IMR-90 (cell line): ENCODE measurements at regions not wholly inside any gene's neighbourhood (a gene's known extent, or its start where the extent isn't known, plus 50 kb on each side); places are given as distances from the start of the nearest gene placed in this dataset.

ENCODE experiments used
- ATAC-seq: fragments of 200-7000 bp; cut with Tn5 transposase; 2 replicates; pipeline ENCODE4 v1.9.1; 2020; ENCODE audit warnings: low read depth, mild to moderate bottlenecking, moderate library complexity
- BruUV-seq: library from RNA; stranded (reverse); fragments of 400-500 nt; replicated peaks from 2 replicates; lab custom pipeline; 2021; lab: Mats Ljungman, UMichigan
- CTCF ChIA-PET: fragments of 300-600 bp; formaldehyde crosslinking; extraction: SDS; loops from one replicate; lab custom pipeline; 2021; ENCODE audit warnings: antibody characterized with exemption; lab: Yijun Ruan, JAX
- POLR2A ChIA-PET: fragments of 300-600 bp; sonication (Branson Sonifier 250); formaldehyde crosslinking; loops from one replicate; lab custom pipeline; 2022; ENCODE audit warnings: antibody characterized with exemption; ENCODE audit not compliant: unreplicated experiment; lab: Charles Lee
- DNase-seq: peaks from one replicate; pipeline ENCODE4 v3.0.0; 2013
- H2AFZ ChIP-seq: replicated peaks from 2 replicates; pipeline ENCODE3; 2013; ENCODE audit warnings: low read length, mild to moderate bottlenecking; ENCODE audit not compliant: poor library complexity
- H2AK5ac ChIP-seq: 2 replicates; pipeline ENCODE4 v1.6.1; 2013; ENCODE audit warnings: low read depth, low read length, inconsistent platforms
- H2AK9ac ChIP-seq: replicated peaks from 2 replicates; pipeline ENCODE3; 2013; ENCODE audit warnings: mild to moderate bottlenecking, low read depth, low read length, moderate library complexity; ENCODE audit not compliant: poor library complexity
- H2BK120ac ChIP-seq: 2 replicates; pipeline ENCODE4 v1.6.1; 2013; ENCODE audit warnings: low read depth, low read length, inconsistent platforms
- H2BK15ac ChIP-seq: 3 replicates; pipeline ENCODE4 v1.6.1; 2013; ENCODE audit warnings: low read depth, low read length, inconsistent platforms
- H2BK20ac ChIP-seq: 2 replicates; pipeline ENCODE4 v1.6.1; 2013; ENCODE audit warnings: low read depth, mild to moderate bottlenecking, inconsistent platforms, low read length, moderate library complexity
- H2BK5ac ChIP-seq: 2 replicates; pipeline ENCODE4 v1.6.1; 2013; ENCODE audit warnings: mild to moderate bottlenecking, low read depth, low read length, inconsistent platforms; ENCODE audit not compliant: poor library complexity, severe bottlenecking
- H3K14ac ChIP-seq: replicated peaks from 2 replicates; pipeline ENCODE4 v1.6.1; 2013; ENCODE audit warnings: low read depth, low read length, inconsistent platforms
- H3K18ac ChIP-seq: 2 replicates; pipeline ENCODE4 v1.6.1; 2013; ENCODE audit warnings: low read depth, low read length, control low read depth
- H3K23ac ChIP-seq: 2 replicates; pipeline ENCODE4 v1.6.1; 2013; ENCODE audit warnings: low read depth, low read length, inconsistent platforms
- H3K27ac ChIP-seq: 2 replicates; pipeline ENCODE4 v1.5.1; 2013; ENCODE audit warnings: mild to moderate bottlenecking, control low read depth, low read length; ENCODE audit not compliant: insufficient read depth
- H3K27me3 ChIP-seq: 2 replicates; pipeline ENCODE4 v1.6.1; 2013; ENCODE audit warnings: low read length; ENCODE audit not compliant: control insufficient read depth, insufficient read depth
- H3K36me3 ChIP-seq: 2 replicates; pipeline ENCODE4 v1.6.1; 2013; ENCODE audit warnings: low read length, mixed read lengths; ENCODE audit not compliant: control insufficient read depth, insufficient read depth
- H3K4ac ChIP-seq: 2 replicates; pipeline ENCODE4 v1.6.1; 2013; ENCODE audit warnings: low read depth, low read length, inconsistent platforms
- H3K4me1 ChIP-seq: 2 replicates; pipeline ENCODE4 v1.6.1; 2013; ENCODE audit warnings: low read length, mixed read lengths; ENCODE audit not compliant: control insufficient read depth, insufficient read depth
- H3K4me2 ChIP-seq: 2 replicates; pipeline ENCODE4 v1.6.1; 2013; ENCODE audit warnings: low read depth, mild to moderate bottlenecking, control low read depth, low read length, moderate library complexity
- H3K4me3 ChIP-seq: 2 replicates; pipeline ENCODE4 v1.5.1; 2013; ENCODE audit warnings: low read depth, mild to moderate bottlenecking, control low read depth, low read length, moderate library complexity; ENCODE audit not compliant: insufficient read depth
- H3K56ac ChIP-seq: 2 replicates; pipeline ENCODE4 v1.6.1; 2013; ENCODE audit warnings: low read length, inconsistent platforms; ENCODE audit not compliant: insufficient read depth; ENCODE audit errors: extremely low read depth
- H3K79me1 ChIP-seq, 2 experiments: 2 replicates each; pipeline ENCODE4 v1.6.1; 2013; ENCODE audit warnings: low read length in 2 of 2, inconsistent platforms in 1 of 2, low read depth in 1 of 2
- H3K9ac ChIP-seq: 2 replicates; pipeline ENCODE4 v1.6.1; 2013; ENCODE audit warnings: low read depth, low read length, control low read depth
- H3K9me1 ChIP-seq: 2 replicates; pipeline ENCODE4 v1.6.1; 2013; ENCODE audit warnings: low read length, inconsistent platforms; ENCODE audit not compliant: insufficient read depth
- H3K9me3 ChIP-seq: 2 replicates; pipeline ENCODE4 v1.6.1; 2013; ENCODE audit warnings: low read length; ENCODE audit not compliant: control insufficient read depth, insufficient read depth
- H4K20me1 ChIP-seq: 2 replicates; pipeline ENCODE4 v1.6.1; 2013; ENCODE audit warnings: low read length, inconsistent platforms; ENCODE audit not compliant: insufficient read depth
- H4K5ac ChIP-seq: 2 replicates; pipeline ENCODE4 v1.6.1; 2013; ENCODE audit warnings: mild to moderate bottlenecking, low read depth, low read length, control low read depth
- H4K8ac ChIP-seq, 2 experiments: 2 replicates each; pipeline ENCODE4 v1.6.1; 2013; ENCODE audit warnings: low read depth in 2 of 2, low read length in 2 of 2, control low read depth in 1 of 2, inconsistent platforms in 1 of 2
- H4K91ac ChIP-seq: 2 replicates; pipeline ENCODE4 v1.6.1; 2013; ENCODE audit warnings: low read depth, low read length, inconsistent platforms; ENCODE audit not compliant: insufficient read depth
- BHLHE40 ChIP-seq: fragments of 150-350 bp; IDR thresholded peaks from 2 replicates; pipeline ENCODE4 v1.6.1; 2016; ENCODE audit warnings: mild to moderate bottlenecking, low read depth, low read length
- CEBPB ChIP-seq: IDR thresholded peaks from 2 replicates; pipeline ENCODE4 v1.6.1; 2012; ENCODE audit warnings: low read depth, low read length, improper control_type of control experiment
- CHD1 ChIP-seq: IDR thresholded peaks from 2 replicates; pipeline ENCODE4 v1.6.1; 2012; ENCODE audit warnings: low read depth, low read length, improper control_type of control experiment
- ELK1 ChIP-seq: fragments of 150-350 bp; IDR thresholded peaks from 2 replicates; pipeline ENCODE4 v1.6.1; 2016; ENCODE audit warnings: low read depth, mild to moderate bottlenecking, low read length, moderate library complexity, borderline replicate concordance
- FOS ChIP-seq: fragments of 150-350 bp; IDR thresholded peaks from 2 replicates; pipeline ENCODE4 v1.6.1; 2016; ENCODE audit warnings: low read depth, low read length
- MAZ ChIP-seq: IDR thresholded peaks from 2 replicates; pipeline ENCODE4 v1.6.1; 2012; ENCODE audit warnings: low read depth, mild to moderate bottlenecking, low read length, improper control_type of control experiment, moderate library complexity, borderline replicate concordance
- MXI1 ChIP-seq: IDR thresholded peaks from 2 replicates; pipeline ENCODE4 v1.6.1; 2012; ENCODE audit warnings: low read depth, mild to moderate bottlenecking, low read length, moderate library complexity, borderline replicate concordance
- NFE2L2 ChIP-seq: fragments of 150-350 bp; IDR thresholded peaks from 2 replicates; pipeline ENCODE4 v1.6.1; 2016; ENCODE audit warnings: low read depth, mild to moderate bottlenecking, low read length
- POLR2A ChIP-seq: IDR thresholded peaks from 2 replicates; pipeline ENCODE4 v1.6.1; 2012; ENCODE audit warnings: mild to moderate bottlenecking, low read depth, low read length
- RAD21 ChIP-seq: IDR thresholded peaks from 2 replicates; pipeline ENCODE4 v1.6.1; 2012; ENCODE audit warnings: low read length, improper control_type of control experiment
- RCOR1 ChIP-seq: IDR thresholded peaks from 2 replicates; pipeline ENCODE4 v1.6.1; 2012; ENCODE audit warnings: mild to moderate bottlenecking, low read length, improper control_type of control experiment; ENCODE audit not compliant: insufficient replicate concordance
- RFX5 ChIP-seq: IDR thresholded peaks from 2 replicates; pipeline ENCODE4 v1.8.0; 2012; ENCODE audit warnings: low read depth, mild to moderate bottlenecking, low read length, moderate library complexity
- SMC3 ChIP-seq: fragments of 150-350 bp; IDR thresholded peaks from 2 replicates; pipeline ENCODE4 v1.6.1; 2016; ENCODE audit warnings: low read depth, mild to moderate bottlenecking, antibody characterized with exemption, low read length, moderate library complexity
- WGBS, 2 experiments: methylation state at CpG; one replicate each; pipeline versions ENCODE4 v1.1.5 to v1.1.7; 2013; ENCODE audit warnings: missing lambda C conversion rate in 2 of 2; ENCODE audit not compliant: insufficient read length in 1 of 2; ENCODE audit errors: extremely low coverage in 2 of 2; 5-methylcytosine and 5-hydroxymethylcytosine counted together
- dilution Hi-C: fragments of 300-500 bp; cut with HindIII; formaldehyde crosslinking; loops from one replicate; pipeline ENCODE4 v1.14.3; 2018; ENCODE audit warnings: low sequenced_read_pairs; ENCODE audit not compliant: unreplicated experiment
- in situ Hi-C: fragments of 300-500 bp; cut with MboI; formaldehyde crosslinking; loops from 3 replicates; pipeline ENCODE4 v1.14.3; 2019; ENCODE audit warnings: low sequenced_read_pairs, inconsistent platforms, mixed read lengths
- intact Hi-C: fragments of 100-400 bp; cut with micrococcal nuclease; formaldehyde crosslinking; loops from 2 replicates; pipeline ENCODE4 v1.10.0; 2022

- Histone ChIP-seq H2BK120ac (no peak overlapping the region), H3K4me3 (no peak overlapping the region), H3K9me1 (no peaks in the 10 kb centered on the region), H3K14ac (no peak overlapping the region), H2BK5ac (no peak overlapping the region), H3K4ac (no peak overlapping the region), H3K79me1 (no peaks in the 10 kb centered on the region), H4K91ac (no peak overlapping the region), H2AK9ac (no peak overlapping the region), H4K5ac (no peak overlapping the region), H2AK5ac (no peak overlapping the region), H3K23ac (no peak overlapping the region), H3K18ac (no peak overlapping the region), H3K4me2 (no peak overlapping the region), H3K36me3 (no peaks in the 10 kb centered on the region), H4K8ac (no peak overlapping the region), H2BK15ac (no peak overlapping the region), H3K27me3 (no peaks in the 10 kb centered on the region), H3K9ac (no peak overlapping the region), H4K20me1 (no peaks in the 10 kb centered on the region), H3K9me3 (peaks cover 40% of the 10 kb centered on the region), H2AFZ (no peak overlapping the region), H3K56ac (no peak overlapping the region), H3K27ac (no peak overlapping the region), H2BK20ac (no peak overlapping the region), H3K4me1 (no peaks in the 10 kb centered on the region)
- POLR2A ChIA-PET, result no interaction called here
- in situ Hi-C loops, result no loop called here
- BruUV-seq, result no TSS peak
- ATAC-seq, result no peak
- CTCF ChIA-PET, result no interaction called here
- 75% methylated on average over 4 of the region's 8 CpGs; no CpG with 5 or more reads in 1 of the 2 experiments for WGBS, 2 experiments
- dilution Hi-C loops, result no loop called here
- intact Hi-C loops, result no loop called here
- no peak for DNase-seq
- TF ChIP-seq NFE2L2, result no peak
- no peak for TF ChIP-seq SMC3
- no peak for TF ChIP-seq RAD21
- no peak for TF ChIP-seq BHLHE40
- TF ChIP-seq ELK1, result no peak
- no peak for TF ChIP-seq CHD1
- no peak for TF ChIP-seq RFX5
- no peak for TF ChIP-seq FOS
- TF ChIP-seq CEBPB, result no peak
- TF ChIP-seq RCOR1, result no peak
- TF ChIP-seq MAZ, result no peak
- no peak for TF ChIP-seq MXI1
- TF ChIP-seq POLR2A, result no peak
Measured at GRCh38 chr17:73727941-73728340, 83.7 kb upstream of the SDK2 start.
